Pancreas (tissue), 10 donors: ENCODE measurements at regions not wholly inside any gene's neighbourhood (a gene's known extent, or its start where the extent isn't known, plus 50 kb on each side); places are given as distances from the start of the nearest gene placed in this dataset.

Experiments used
- ATAC-seq, 4 donors: fragments of 200-7000 bp; cut with Tn5 transposase; one replicate each; pipeline versions ENCODE4 v1.8.0 to v1.9.1; 2020; ENCODE audit warnings: mild to moderate bottlenecking in 4 of 4, moderate library complexity in 4 of 4
- DNase-seq, 6 donors: peaks; one replicate each; pipeline ENCODE4 v3.0.0-alpha.2; 2020
- FAIRE-seq: peaks from 2 replicates; lab custom pipeline; 2012; peaks lifted over from hg19 to GRCh38; lab: Jason Lieb, UNC
- H3K27ac ChIP-seq, 4 donors: fragments of 200-600 bp; sonication (generic); 1 replicate in 3 of 4; 2 replicates in 1 of 4; pipeline versions ENCODE4 v1.5.0 to v1.8.0; 2020
- H3K27me3 ChIP-seq, 4 donors: fragments of 200-600 bp; one replicate each; pipeline ENCODE4 v1.8.0; 2021
- H3K36me3 ChIP-seq, 3 donors: fragments of 200-600 bp; sonication (generic) in 1 of 3; one replicate each; pipeline versions ENCODE4 v1.5.0 to v1.8.0; 2020 to 2021
- H3K4me1 ChIP-seq, 3 donors: fragments of 200-600 bp; one replicate each; pipeline ENCODE4 v1.8.0; 2021
- H3K4me3 ChIP-seq, 4 donors: fragments of 200-600 bp; sonication (generic) in 2 of 4; one replicate each; pipeline versions ENCODE4 v1.5.0 to v1.8.0; 2020 to 2021
- H3K9me3 ChIP-seq, 4 donors: fragments of 200-600 bp; one replicate each; pipeline ENCODE4 v1.8.0; 2021
- WGBS, 2 donors: extraction: QIAGEN DNeasy Blood & Tissue Kit; methylation state at CpG; one replicate each; pipeline ENCODE4 v1.1.7; 2013; 5-methylcytosine and 5-hydroxymethylcytosine counted together
- intact Hi-C, 3 donors: fragments of 100-400 bp; cut with DNase I; formaldehyde crosslinking; loops; one replicate each; pipeline versions ENCODE4 v1.11.1 to v1.14.2; 2022
- TF ChIP-seq, protein P1 (sequence below), 4 donors: fragments of 200-600 bp; sonication (generic) in 3 of 4; IDR thresholded peaks; one replicate each; pipeline versions ENCODE4 v1.5.0 to v1.8.0; 2021; ENCODE audit warnings: antibody characterized with exemption in 4 of 4
- donor health status: healthy with polysubstance abuse.
- donor health status: DM: no; HTN: no; CAD: no; lungs with moderate emphysema.
- donor health status: DM: no; HTN: no; CAD: no.
- donor health status: control.
- donor health status: control.
- donor health status: Bipolar disorder and iron deficiency.
- donor health status: DM: yes; HTN: yes; CAD: no.
- donor health status: DM: no; HTN: no; CAD: no.
- donor health status: DM: no; HTN: no; CAD: no.
- donor health status: DM: yes; HTN: yes; CAD: no.

DNA sequence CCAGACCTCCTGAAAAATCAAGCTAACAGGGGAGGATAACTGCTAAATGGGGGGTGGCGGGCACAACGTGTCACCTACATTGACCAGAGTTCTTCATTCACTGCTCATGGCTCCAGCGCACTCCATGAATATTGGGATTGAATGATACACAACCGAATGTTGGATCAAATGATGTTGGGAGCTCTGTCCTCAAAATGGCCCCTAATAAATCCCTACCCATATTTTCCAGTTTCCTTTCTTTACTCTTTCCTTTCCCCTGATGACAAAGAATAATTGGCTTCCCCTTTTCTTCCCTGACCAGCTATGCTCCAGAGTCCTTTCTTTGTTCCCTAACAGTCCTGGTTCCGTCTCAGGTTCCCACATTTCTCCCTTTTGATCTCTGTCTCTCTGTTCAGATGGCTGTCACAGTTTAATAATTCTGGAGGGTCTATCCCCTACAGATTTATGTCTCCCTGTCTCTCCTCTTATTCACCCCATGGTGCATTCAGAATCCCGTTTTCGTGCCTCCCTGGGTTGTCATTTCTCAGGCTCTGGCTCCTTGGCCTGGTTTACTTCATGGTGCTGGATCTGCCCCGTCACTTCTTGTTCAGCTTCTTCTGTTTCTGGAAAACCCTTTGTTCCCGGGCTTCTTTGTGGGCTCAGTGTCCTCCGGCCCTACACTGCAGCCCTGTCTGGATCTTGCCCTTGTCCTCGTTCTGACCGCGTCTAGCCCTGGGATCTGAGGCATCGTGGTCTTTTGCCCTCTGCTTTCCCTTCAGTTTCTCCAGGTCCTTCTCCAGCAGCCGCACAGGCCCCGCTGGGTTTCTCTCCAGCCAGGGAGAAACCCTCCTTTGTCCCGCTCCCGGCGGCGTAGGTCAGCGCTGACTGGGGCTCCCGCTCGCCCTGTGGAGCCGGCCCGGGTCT, 78.3 kb downstream of the NDUFS5 start:
- WGBS, 2 donors = 29 to 31% methylated on average over 25 of the region's 25 CpGs
- peak in 1 of 6 donors; percentile 44 for DNase-seq
- Histone ChIP-seq H3K27me3 (no peaks in the 10 kb centered on the region), H3K4me3 (peak overlapping the region; percentile 61 to 92 (median 86)), H3K27ac (peak overlapping the region; percentile 70 to 95 (median 90)), H3K9me3 (no peaks in the 10 kb centered on the region), H3K4me1 (peaks cover 6 to 26% (median 10%) of the 10 kb centered on the region in 3 donors), H3K36me3 (no peaks in the 10 kb centered on the region)
- TF ChIP-seq, protein P1, sequence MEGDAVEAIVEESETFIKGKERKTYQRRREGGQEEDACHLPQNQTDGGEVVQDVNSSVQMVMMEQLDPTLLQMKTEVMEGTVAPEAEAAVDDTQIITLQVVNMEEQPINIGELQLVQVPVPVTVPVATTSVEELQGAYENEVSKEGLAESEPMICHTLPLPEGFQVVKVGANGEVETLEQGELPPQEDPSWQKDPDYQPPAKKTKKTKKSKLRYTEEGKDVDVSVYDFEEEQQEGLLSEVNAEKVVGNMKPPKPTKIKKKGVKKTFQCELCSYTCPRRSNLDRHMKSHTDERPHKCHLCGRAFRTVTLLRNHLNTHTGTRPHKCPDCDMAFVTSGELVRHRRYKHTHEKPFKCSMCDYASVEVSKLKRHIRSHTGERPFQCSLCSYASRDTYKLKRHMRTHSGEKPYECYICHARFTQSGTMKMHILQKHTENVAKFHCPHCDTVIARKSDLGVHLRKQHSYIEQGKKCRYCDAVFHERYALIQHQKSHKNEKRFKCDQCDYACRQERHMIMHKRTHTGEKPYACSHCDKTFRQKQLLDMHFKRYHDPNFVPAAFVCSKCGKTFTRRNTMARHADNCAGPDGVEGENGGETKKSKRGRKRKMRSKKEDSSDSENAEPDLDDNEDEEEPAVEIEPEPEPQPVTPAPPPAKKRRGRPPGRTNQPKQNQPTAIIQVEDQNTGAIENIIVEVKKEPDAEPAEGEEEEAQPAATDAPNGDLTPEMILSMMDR (IDR thresholded peaks at IDR 0.05) = no peak
- peak; percentile 4 to 34 (median 16) for ATAC-seq
- intact Hi-C loops = loop anchor here in 2 of 3 donors (5.0 to 10.0 kb wide), 3 partner anchors 83 to 270 kb away; no protein-coding TSS in a partner anchor
- FAIRE-seq = no peak

DNA sequence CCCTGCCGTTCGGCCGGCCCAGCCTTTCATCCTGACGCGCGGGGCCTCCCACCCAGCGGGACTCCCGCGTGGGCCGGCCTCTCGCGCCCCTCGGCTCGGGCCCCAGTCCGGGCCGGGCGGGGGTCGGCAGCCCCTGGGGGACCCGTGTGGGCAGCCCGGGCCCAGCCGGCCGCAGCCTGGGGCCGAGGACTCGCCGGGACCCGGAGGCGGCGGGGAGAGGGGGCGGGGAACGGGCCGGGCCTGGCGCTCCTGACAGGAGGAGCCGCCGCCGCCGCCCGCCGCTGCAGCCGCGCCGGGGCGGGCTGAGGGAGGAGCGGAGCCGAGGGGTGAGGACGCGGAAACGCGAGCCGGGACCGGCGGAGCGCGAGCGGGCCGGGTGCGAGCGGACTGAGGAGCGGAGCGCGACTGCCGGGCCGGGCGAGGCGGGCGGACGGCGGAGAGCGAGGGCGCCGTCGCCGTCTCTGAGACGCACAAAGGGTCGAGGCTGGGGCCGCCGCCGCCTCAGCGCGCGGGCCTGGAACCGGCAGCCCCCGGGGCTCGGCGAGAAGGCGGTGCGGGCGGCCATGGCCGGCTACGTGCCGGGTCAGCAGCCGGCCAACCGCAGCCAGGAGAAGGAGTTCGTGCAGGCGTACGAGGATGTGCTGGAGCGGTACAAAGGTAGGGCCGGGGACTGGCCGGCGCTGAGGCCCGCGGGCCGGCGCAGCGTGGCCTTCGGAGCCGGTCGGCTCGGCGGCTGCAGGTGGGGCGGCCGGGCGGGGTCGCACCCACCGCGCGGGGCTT, 79.1 kb downstream of the NDUFS5 start:
- DNase-seq (peak; percentile 78 to 91 (median 83)), ATAC-seq (peak; percentile 68 to 88 (median 79)), FAIRE-seq (no peak)
- intact Hi-C loops = loop anchor here in 1 of 3 donors (10.0 kb wide), 1 partner anchor 270 kb away; no protein-coding TSS in a partner anchor
- no peaks in the 10 kb centered on the region for H3K36me3 ChIP-seq
- no peaks in the 10 kb centered on the region for H3K9me3 ChIP-seq
- peak overlapping the region; percentile 83 to 95 (median 90) for H3K27ac ChIP-seq
- H3K27me3 ChIP-seq = no peaks in the 10 kb centered on the region
- peaks cover 6 to 31% (median 10%) of the 10 kb centered on the region in 3 donors for H3K4me1 ChIP-seq
- H3K4me3 ChIP-seq = peak overlapping the region; percentile 61 to 92 (median 86)
- TF ChIP-seq, protein P1 (IDR thresholded peaks at IDR 0.05) = no peak
- WGBS, 2 donors = 0 to 1% methylated on average over 83 to 116 of the region's 116 CpGs

DNA sequence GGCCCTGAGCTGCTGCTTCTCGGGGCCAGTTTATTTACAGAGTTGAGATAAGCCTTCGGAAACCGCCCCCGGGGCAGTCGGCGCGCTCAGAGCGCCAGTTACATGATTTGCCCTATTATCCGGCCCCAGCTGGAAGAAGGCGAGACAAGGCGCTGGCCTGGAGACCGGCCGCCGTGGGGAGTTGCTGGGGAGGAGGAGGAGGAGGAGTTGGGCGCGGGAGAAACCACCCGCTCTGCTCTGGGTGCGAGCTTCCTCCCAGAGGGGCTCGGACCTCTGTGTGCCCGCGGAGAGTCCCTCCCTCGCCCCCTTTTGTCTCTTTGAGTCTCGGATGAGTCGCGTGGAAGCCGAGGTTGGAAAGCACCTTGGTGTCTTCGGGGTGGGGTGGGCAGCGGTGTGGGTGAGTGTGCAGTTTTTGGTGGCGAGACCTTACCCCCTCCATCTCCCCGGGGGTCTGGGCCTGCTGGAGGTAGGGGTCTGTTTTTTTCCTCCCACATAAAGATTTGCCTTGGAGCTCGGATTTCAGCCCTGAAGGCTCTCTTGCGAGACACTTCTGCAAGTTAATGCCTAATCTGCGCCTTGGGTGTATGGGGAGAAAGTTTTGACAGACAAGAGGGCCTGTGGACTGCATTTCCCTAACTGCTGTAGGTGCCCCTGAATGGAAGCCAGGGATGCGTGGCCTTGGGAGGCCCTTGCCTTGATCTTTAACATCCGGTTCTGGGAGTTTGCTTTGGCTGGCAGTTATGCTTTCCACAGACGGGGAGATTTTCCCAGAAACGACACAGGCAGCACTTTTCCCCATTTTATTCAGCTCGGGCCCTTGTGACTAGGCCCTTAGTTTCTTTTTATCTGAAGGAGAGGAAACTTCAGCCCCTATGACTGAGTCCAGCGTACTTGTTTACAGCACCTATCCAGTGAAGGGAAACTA, 80.0 kb downstream of the NDUFS5 start:
- Histone ChIP-seq H3K4me1 (peaks cover 6 to 39% (median 10%) of the 10 kb centered on the region in 3 donors), H3K9me3 (no peaks in the 10 kb centered on the region), H3K36me3 (no peaks in the 10 kb centered on the region), H3K27ac (peak overlapping the region; percentile 83 to 95 (median 90)), H3K4me3 (peak overlapping the region; percentile 61 to 92 (median 86)), H3K27me3 (no peaks in the 10 kb centered on the region)
- WGBS, 2 donors = 1% methylated on average over 39 of the region's 39 CpGs
- FAIRE-seq (no peak), DNase-seq (peak; percentile 58 to 88 (median 78)), ATAC-seq (peak; percentile 39 to 61 (median 53))
- TF ChIP-seq, protein P1 (IDR thresholded peaks at IDR 0.05) = no peak
- intact Hi-C loops = loop anchor here in 1 of 3 donors (10.0 kb wide), 1 partner anchor 269 kb away; no protein-coding TSS in a partner anchor

DNA sequence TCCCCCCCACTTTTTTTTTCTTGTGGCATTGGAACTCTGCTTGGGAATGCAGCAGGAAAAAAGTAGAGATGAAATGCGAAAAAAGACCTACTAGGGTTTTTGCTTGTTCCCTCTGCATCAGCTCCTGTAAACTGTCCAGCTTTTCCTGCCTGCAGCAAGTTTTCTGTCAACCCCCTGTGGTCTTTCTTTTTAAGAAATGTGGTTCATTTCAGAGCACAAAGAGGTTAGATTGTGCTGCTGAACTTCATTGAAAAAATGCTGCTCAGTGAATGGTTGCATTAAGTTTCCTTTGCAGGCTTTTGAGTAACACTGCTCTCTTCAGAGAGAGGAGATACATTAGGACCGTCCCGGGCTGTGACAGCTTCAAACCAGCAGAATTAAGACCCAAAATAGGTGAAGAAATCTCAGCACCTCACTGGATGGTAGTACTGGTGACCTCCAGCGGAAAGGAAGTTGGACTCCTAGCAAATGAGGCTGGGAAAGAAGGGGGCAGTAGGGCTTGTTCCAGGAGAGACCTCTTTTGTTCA, 80.7 kb downstream of the NDUFS5 start:
- intact Hi-C loops = loop anchor here in 1 of 3 donors (10.0 kb wide), 1 partner anchor 268 kb away; no protein-coding TSS in a partner anchor
- DNase-seq (no peak), ATAC-seq (no peak), FAIRE-seq (no peak)
- H3K27me3 ChIP-seq = no peaks in the 10 kb centered on the region
- peak overlapping the region in 2 of 4 donors; percentile 79 to 92 for H3K4me3 ChIP-seq
- WGBS, 2 donors = 32 to 39% methylated on average over 4 of the region's 4 CpGs
- peak overlapping the region; percentile 34 to 95 (median 88) for H3K27ac ChIP-seq
- H3K4me1 ChIP-seq = peaks cover 6 to 42% (median 10%) of the 10 kb centered on the region in 3 donors
- TF ChIP-seq, protein P1 (IDR thresholded peaks at IDR 0.05) = no peak
- no peaks in the 10 kb centered on the region for H3K36me3 ChIP-seq
- H3K9me3 ChIP-seq = no peaks in the 10 kb centered on the region
